WTC11 (cell line): ENCODE measurements at regions not wholly inside any gene's neighbourhood (a gene's known extent, or its start where the extent isn't known, plus 50 kb on each side); places are given as distances from the start of the nearest gene placed in this dataset.
A peak's percentile ranks its signal among the peaks of the same experiment; 100 is the strongest.

Experiments used
- ATAC-seq: fragments of 200-7000 bp; cut with Tn5 transposase; 2 replicates; pipeline ENCODE4 v1.10.0; 2021; ENCODE audit warnings: mild to moderate bottlenecking, moderate library complexity
- CTCF ChIA-PET: fragments of 300-600 bp; sonication (Branson Sonifier 250); formaldehyde crosslinking; loops from one replicate; lab custom pipeline; 2021; ENCODE audit warnings: antibody characterized with exemption; lab: Charles Lee
- POLR2A ChIA-PET: fragments of 350-600 bp; sonication (Branson Sonifier 250); formaldehyde crosslinking; loops from one replicate; lab custom pipeline; 2021; ENCODE audit warnings: antibody characterized with exemption; lab: Charles Lee
- DNase-seq: peaks from one replicate; pipeline ENCODE4 v3.0.0; 2021; ENCODE audit warnings: low spot score
- H3K27ac Mint-ChIP-seq: 2 replicates; pipeline ENCODE4 v1.8.0; 2021; ENCODE audit warnings: mixed read lengths
- H3K27me3 Mint-ChIP-seq: 2 replicates; pipeline ENCODE4 v1.8.0; 2021; ENCODE audit warnings: low read depth, mild to moderate bottlenecking, moderate library complexity, mixed read lengths
- H3K36me3 Mint-ChIP-seq: 2 replicates; pipeline ENCODE4 v1.8.0; 2021; ENCODE audit warnings: mixed read lengths
- H3K4me1 Mint-ChIP-seq: 2 replicates; pipeline ENCODE4 v1.8.0; 2022; ENCODE audit warnings: mixed read lengths
- H3K4me3 Mint-ChIP-seq: 2 replicates; pipeline ENCODE4 v1.8.0; 2021; ENCODE audit warnings: mild to moderate bottlenecking, moderate library complexity, mixed read lengths
- H3K9me3 Mint-ChIP-seq: 2 replicates; pipeline ENCODE4 v1.8.0; 2021; ENCODE audit warnings: mixed read lengths
- AFF4 ChIP-seq: sonication (generic); formaldehyde crosslinking; IDR thresholded peaks from 2 replicates; pipeline ENCODE4 v1.8.1; 2023; ENCODE audit warnings: mild to moderate bottlenecking, missing genetic modification reagents, borderline replicate concordance
- ATF1 ChIP-seq: sonication (generic); formaldehyde crosslinking; IDR thresholded peaks from 2 replicates; pipeline ENCODE4 v1.8.1; 2023; ENCODE audit warnings: mild to moderate bottlenecking, moderate library complexity, missing genetic modification reagents
- CREM ChIP-seq: sonication (generic); formaldehyde crosslinking; IDR thresholded peaks from 2 replicates; pipeline ENCODE4 v1.8.1; 2022; ENCODE audit warnings: mild to moderate bottlenecking, missing genetic modification reagents, moderate library complexity
- E2F1 ChIP-seq: sonication (generic); formaldehyde crosslinking; IDR thresholded peaks from 2 replicates; pipeline ENCODE4 v1.8.0; 2022; ENCODE audit warnings: mild to moderate bottlenecking, missing genetic modification reagents
- ETV6 ChIP-seq: sonication (generic); formaldehyde crosslinking; IDR thresholded peaks from 2 replicates; pipeline ENCODE4 v1.8.1; 2022; ENCODE audit warnings: mild to moderate bottlenecking, missing genetic modification reagents
- FOXJ3 ChIP-seq: sonication (generic); formaldehyde crosslinking; IDR thresholded peaks from 2 replicates; pipeline ENCODE4 v1.9.0; 2021; ENCODE audit warnings: missing genetic modification reagents, mild to moderate bottlenecking, borderline replicate concordance
- IRF1 ChIP-seq: sonication (generic); formaldehyde crosslinking; IDR thresholded peaks from 2 replicates; pipeline ENCODE4 v1.8.0; 2023; ENCODE audit warnings: missing genetic modification reagents
- JUN ChIP-seq: sonication (generic); formaldehyde crosslinking; IDR thresholded peaks from 2 replicates; pipeline ENCODE4 v1.8.0; 2023; ENCODE audit warnings: mild to moderate bottlenecking, missing genetic modification reagents
- MYBL2 ChIP-seq: sonication (generic); formaldehyde crosslinking; IDR thresholded peaks from 2 replicates; pipeline ENCODE4 v1.8.1; 2023; ENCODE audit warnings: mild to moderate bottlenecking, moderate library complexity, missing genetic modification reagents
- PRDM15 ChIP-seq: sonication (generic); formaldehyde crosslinking; IDR thresholded peaks from 2 replicates; pipeline ENCODE4 v1.8.0; 2022; ENCODE audit warnings: missing genetic modification reagents
- PRRX2 ChIP-seq: fragments of 250-450 bp; sonication (Bioruptor Pico); IDR thresholded peaks from 2 replicates; pipeline ENCODE4 v1.8.0; 2021; ENCODE audit warnings: mild to moderate bottlenecking
- RELA ChIP-seq: sonication (generic); formaldehyde crosslinking; IDR thresholded peaks from 2 replicates; pipeline ENCODE4 v1.8.1; 2022; ENCODE audit warnings: missing genetic modification reagents, mild to moderate bottlenecking, borderline replicate concordance
- SOX15 ChIP-seq: fragments of 250-450 bp; sonication (Bioruptor Pico); IDR thresholded peaks from 2 replicates; pipeline ENCODE4 v1.9.0; 2021; ENCODE audit warnings: mild to moderate bottlenecking
- SP1 ChIP-seq: sonication (generic); formaldehyde crosslinking; conservative IDR thresholded peaks from 2 replicates; pipeline ENCODE4 v1.8.1; 2022; ENCODE audit warnings: missing genetic modification reagents
- TCF7 ChIP-seq: sonication (generic); formaldehyde crosslinking; IDR thresholded peaks from 2 replicates; pipeline ENCODE4 v1.8.0; 2022; ENCODE audit warnings: mild to moderate bottlenecking, low read depth, missing genetic modification reagents, moderate library complexity
- USF1 ChIP-seq: sonication (generic); formaldehyde crosslinking; IDR thresholded peaks from 2 replicates; pipeline ENCODE4 v1.8.0; 2022; ENCODE audit warnings: mild to moderate bottlenecking, missing genetic modification reagents
- ZNF219 ChIP-seq: sonication (generic); formaldehyde crosslinking; IDR thresholded peaks from 2 replicates; pipeline ENCODE4 v1.8.0; 2023; ENCODE audit warnings: missing genetic modification reagents, mild to moderate bottlenecking, borderline replicate concordance
- ZNF532 ChIP-seq: fragments of 250-450 bp; sonication (Bioruptor Pico); IDR thresholded peaks from 2 replicates; pipeline ENCODE4 v1.9.0; 2021; ENCODE audit warnings: mild to moderate bottlenecking, borderline replicate concordance
- ZNF671 ChIP-seq: fragments of 250-450 bp; sonication (Bioruptor Pico); IDR thresholded peaks from 2 replicates; pipeline ENCODE4 v1.8.0; 2021; ENCODE audit warnings: mild to moderate bottlenecking
- TF ChIP-seq, protein P1 (sequence below): sonication (generic); formaldehyde crosslinking; conservative IDR thresholded peaks from 2 replicates; pipeline ENCODE4 v1.8.1; 2022; ENCODE audit warnings: mild to moderate bottlenecking, missing genetic modification reagents
- TF ChIP-seq, protein P2 (sequence below): sonication (generic); formaldehyde crosslinking; IDR thresholded peaks from 2 replicates; pipeline ENCODE4 v1.8.1; 2022; ENCODE audit warnings: mild to moderate bottlenecking, moderate library complexity, missing genetic modification reagents

- no peaks in the 10 kb centered on the region for H3K9me3 Mint-ChIP-seq
- POLR2A ChIA-PET: no interaction called here
- no peak overlapping the region for H3K4me3 Mint-ChIP-seq
- H3K36me3 Mint-ChIP-seq: no peaks in the 10 kb centered on the region
- ATAC-seq: peak; percentile 81
- CTCF ChIA-PET: no interaction called here
- no peak for TF ChIP-seq ZNF219 (CRISPR knock-in tag)
- TF ChIP-seq PRRX2 (CRISPR knock-in tag): no peak
- TF ChIP-seq, protein P1, sequence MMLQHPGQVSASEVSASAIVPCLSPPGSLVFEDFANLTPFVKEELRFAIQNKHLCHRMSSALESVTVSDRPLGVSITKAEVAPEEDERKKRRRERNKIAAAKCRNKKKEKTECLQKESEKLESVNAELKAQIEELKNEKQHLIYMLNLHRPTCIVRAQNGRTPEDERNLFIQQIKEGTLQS (CRISPR knock-in tag): no peak
- no peak for TF ChIP-seq AFF4
- TF ChIP-seq SOX15 (CRISPR knock-in tag): no peak
- no peak for TF ChIP-seq CREM (CRISPR knock-in tag)
- no peak for TF ChIP-seq E2F1
- TF ChIP-seq, protein P2, sequence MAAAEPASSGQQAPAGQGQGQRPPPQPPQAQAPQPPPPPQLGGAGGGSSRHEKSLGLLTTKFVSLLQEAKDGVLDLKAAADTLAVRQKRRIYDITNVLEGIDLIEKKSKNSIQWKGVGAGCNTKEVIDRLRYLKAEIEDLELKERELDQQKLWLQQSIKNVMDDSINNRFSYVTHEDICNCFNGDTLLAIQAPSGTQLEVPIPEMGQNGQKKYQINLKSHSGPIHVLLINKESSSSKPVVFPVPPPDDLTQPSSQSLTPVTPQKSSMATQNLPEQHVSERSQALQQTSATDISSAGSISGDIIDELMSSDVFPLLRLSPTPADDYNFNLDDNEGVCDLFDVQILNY (CRISPR knock-in tag): no peak
- TF ChIP-seq, all 79 proteins: peak for 0
- no peaks in the 10 kb centered on the region for H3K27me3 Mint-ChIP-seq
- H3K4me1 Mint-ChIP-seq: peaks cover 21% of the 10 kb centered on the region
- DNase-seq: no peak
- no peak overlapping the region for H3K27ac Mint-ChIP-seq
Measured at GRCh38 chr14:66383771-66384170, 102.4 kb upstream of the CCDC196 start.

- ChIA-PET CTCF (no interaction called here), POLR2A (no interaction called here)
- H3K4me1 Mint-ChIP-seq: peaks cover 6% of the 10 kb centered on the region
- H3K9me3 Mint-ChIP-seq: no peaks in the 10 kb centered on the region
- no peak overlapping the region for H3K4me3 Mint-ChIP-seq
- no peak for ATAC-seq
- DNase-seq: no peak
- no peak overlapping the region for H3K27ac Mint-ChIP-seq
- H3K27me3 Mint-ChIP-seq: peaks cover 4% of the 10 kb centered on the region
- no peaks in the 10 kb centered on the region for H3K36me3 Mint-ChIP-seq
- no peak for TF ChIP-seq SP1 (CRISPR knock-in tag)
- no peak for TF ChIP-seq TCF7 (CRISPR knock-in tag)
- no peak for TF ChIP-seq ETV6 (CRISPR knock-in tag)
- no peak for TF ChIP-seq PRDM15 (CRISPR knock-in tag)
- no peak for TF ChIP-seq JUN
- no peak for TF ChIP-seq USF1
- no peak for TF ChIP-seq FOXJ3
- TF ChIP-seq PRRX2 (CRISPR knock-in tag): no peak
- no peak for TF ChIP-seq IRF1
- no peak for TF ChIP-seq MYBL2 (CRISPR knock-in tag)
- no peak for TF ChIP-seq ZNF532 (CRISPR knock-in tag)
- TF ChIP-seq ATF1: no peak
- TF ChIP-seq RELA (CRISPR knock-in tag): no peak
- no peak for TF ChIP-seq ZNF671 (CRISPR knock-in tag)
Measured at GRCh38 chr14:66388516-66388915, 97.7 kb upstream of the CCDC196 start.
